KMS-11 (cell line): ENCODE measurements at regions not wholly inside any gene's neighbourhood (a gene's known extent, or its start where the extent isn't known, plus 50 kb on each side); places are given as distances from the start of the nearest gene placed in this dataset.
"Not testable (repeated sequence)": the region's sequence is repeated elsewhere in the genome, so short reads cannot be mapped to it uniquely, and the experiment has no call there.

Experiments used
- H2AFZ ChIP-seq: fragments of 200-600 bp; sonication (generic); 2 replicates; pipeline ENCODE4 v1.6.1; 2016; ENCODE audit warnings: antibody characterized with exemption, mixed run types, low read depth
- H3K27ac ChIP-seq: fragments of 200-600 bp; sonication (generic); 2 replicates; pipeline ENCODE4 v1.6.1; 2016; ENCODE audit warnings: mild to moderate bottlenecking, mixed run types
- H3K27me3 ChIP-seq: fragments of 200-600 bp; sonication (generic); 2 replicates; pipeline ENCODE4 v1.6.1; 2017; ENCODE audit warnings: mild to moderate bottlenecking, low read depth, mixed run types, moderate library complexity; ENCODE audit not compliant: insufficient read depth
- H3K36me3 ChIP-seq: fragments of 200-600 bp; sonication (generic); 2 replicates; pipeline ENCODE4 v1.6.1; 2017; ENCODE audit warnings: mild to moderate bottlenecking, mixed run types; ENCODE audit not compliant: insufficient read depth
- H3K4me1 ChIP-seq: fragments of 200-600 bp; sonication (generic); 2 replicates; pipeline ENCODE4 v1.6.1; 2016; ENCODE audit warnings: mild to moderate bottlenecking, low read depth, mixed run types; ENCODE audit not compliant: poor library complexity, severe bottlenecking
- H3K4me2 ChIP-seq: fragments of 200-600 bp; sonication (generic); 2 replicates; pipeline ENCODE4 v1.7.0; 2016; ENCODE audit warnings: mild to moderate bottlenecking, mixed run types
- H3K4me3 ChIP-seq: fragments of 200-600 bp; sonication (generic); IDR thresholded peaks from 2 replicates; pipeline ENCODE4 v1.6.1; 2017; ENCODE audit warnings: low read depth, low read length, mixed read lengths; ENCODE audit not compliant: insufficient read depth
- H3K79me2 ChIP-seq: fragments of 200-600 bp; sonication (generic); 2 replicates; pipeline ENCODE4 v1.6.1; 2016; ENCODE audit warnings: low read depth, mixed run types; ENCODE audit not compliant: insufficient read depth
- H3K9ac ChIP-seq: fragments of 200-600 bp; sonication (generic); 2 replicates; pipeline ENCODE4 v1.6.1; 2016; ENCODE audit warnings: mild to moderate bottlenecking, mixed run types
- H4K20me1 ChIP-seq: fragments of 200-600 bp; sonication (generic); 2 replicates; pipeline ENCODE4 v1.6.1; 2016; ENCODE audit warnings: mild to moderate bottlenecking, mixed run types; ENCODE audit not compliant: insufficient read depth
- TF ChIP-seq, protein P1 (sequence below): fragments of 200-600 bp; sonication (generic); conservative IDR thresholded peaks from 2 replicates; pipeline ENCODE4 v1.6.1; 2017; ENCODE audit warnings: low read depth, mild to moderate bottlenecking, antibody characterized with exemption, low read length, moderate library complexity, mixed read lengths

- H3K4me3 ChIP-seq: no peak overlapping the region
- no peaks in the 10 kb centered on the region for H3K79me2 ChIP-seq
- no peaks in the 10 kb centered on the region for H4K20me1 ChIP-seq
- H3K9ac ChIP-seq: no peak overlapping the region
- H3K36me3 ChIP-seq: no peaks in the 10 kb centered on the region
- TF ChIP-seq, protein P1, sequence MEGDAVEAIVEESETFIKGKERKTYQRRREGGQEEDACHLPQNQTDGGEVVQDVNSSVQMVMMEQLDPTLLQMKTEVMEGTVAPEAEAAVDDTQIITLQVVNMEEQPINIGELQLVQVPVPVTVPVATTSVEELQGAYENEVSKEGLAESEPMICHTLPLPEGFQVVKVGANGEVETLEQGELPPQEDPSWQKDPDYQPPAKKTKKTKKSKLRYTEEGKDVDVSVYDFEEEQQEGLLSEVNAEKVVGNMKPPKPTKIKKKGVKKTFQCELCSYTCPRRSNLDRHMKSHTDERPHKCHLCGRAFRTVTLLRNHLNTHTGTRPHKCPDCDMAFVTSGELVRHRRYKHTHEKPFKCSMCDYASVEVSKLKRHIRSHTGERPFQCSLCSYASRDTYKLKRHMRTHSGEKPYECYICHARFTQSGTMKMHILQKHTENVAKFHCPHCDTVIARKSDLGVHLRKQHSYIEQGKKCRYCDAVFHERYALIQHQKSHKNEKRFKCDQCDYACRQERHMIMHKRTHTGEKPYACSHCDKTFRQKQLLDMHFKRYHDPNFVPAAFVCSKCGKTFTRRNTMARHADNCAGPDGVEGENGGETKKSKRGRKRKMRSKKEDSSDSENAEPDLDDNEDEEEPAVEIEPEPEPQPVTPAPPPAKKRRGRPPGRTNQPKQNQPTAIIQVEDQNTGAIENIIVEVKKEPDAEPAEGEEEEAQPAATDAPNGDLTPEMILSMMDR: no peak
- H3K27me3 ChIP-seq: no peaks in the 10 kb centered on the region
- no peak overlapping the region for H2AFZ ChIP-seq
- H3K27ac ChIP-seq: no peak overlapping the region
- H3K4me2 ChIP-seq: no peak overlapping the region
- H3K4me1 ChIP-seq: no peaks in the 10 kb centered on the region
These were observed 406.2 kb upstream of the FTMT start for GRCh38 chr5:121445511-121445910.

DNA sequence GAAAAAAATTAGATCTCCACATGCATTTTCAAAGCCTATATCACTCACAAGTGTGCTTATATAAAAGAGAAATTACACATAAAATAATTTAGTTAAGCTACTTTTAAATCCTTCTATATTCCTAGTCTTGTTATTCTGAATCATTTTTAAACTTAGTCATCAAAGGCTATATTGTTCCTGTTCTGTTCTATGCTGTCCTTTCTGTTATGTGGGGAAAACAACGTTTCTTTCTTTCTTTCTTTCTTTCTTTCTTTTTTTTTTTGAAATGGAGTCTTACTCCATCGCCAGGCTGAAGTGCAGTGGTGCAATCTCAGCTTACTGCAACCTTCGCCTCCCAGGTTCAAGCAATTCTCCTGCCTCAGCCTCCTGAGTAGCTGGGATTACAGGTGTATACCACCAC lies 389.2 kb upstream of the FTMT start:
- Histone ChIP-seq H2AFZ (no peak overlapping the region), H3K36me3 (no peaks in the 10 kb centered on the region)

DNA sequence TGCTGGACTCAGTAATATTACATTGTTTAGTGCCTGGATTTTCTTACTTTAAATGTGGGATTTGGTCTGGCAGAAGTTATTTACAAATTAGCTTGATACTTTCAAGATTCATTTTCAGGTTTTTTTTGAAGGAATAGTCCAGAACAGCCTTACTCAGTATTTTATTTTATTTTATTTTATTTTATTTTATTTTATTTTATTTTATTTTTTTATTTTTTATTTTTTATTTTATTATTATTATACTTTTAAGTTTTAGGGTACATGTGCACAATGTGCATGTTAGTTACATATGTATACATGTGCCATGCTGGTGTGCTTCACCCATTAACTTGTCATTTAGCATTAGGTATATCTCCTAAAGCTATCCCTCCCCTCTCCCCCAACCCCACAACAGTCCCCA lies 380.5 kb upstream of the FTMT start:
- not testable (repeated sequence) for H3K27me3 ChIP-seq, H3K4me3 ChIP-seq, H3K36me3 ChIP-seq, H3K9ac ChIP-seq, H3K79me2 ChIP-seq, H3K4me1 ChIP-seq, H3K27ac ChIP-seq, H4K20me1 ChIP-seq, H3K4me2 ChIP-seq, H2AFZ ChIP-seq

More for the DNA sequence above, 389.2 kb upstream of the FTMT start:
- H4K20me1 ChIP-seq: no peaks in the 10 kb centered on the region
- H3K27me3 ChIP-seq: no peaks in the 10 kb centered on the region
- no peak overlapping the region for H3K9ac ChIP-seq
- no peaks in the 10 kb centered on the region for H3K79me2 ChIP-seq
- H3K4me2 ChIP-seq: no peak overlapping the region
- H3K27ac ChIP-seq: no peak overlapping the region
- H3K4me3 ChIP-seq: no peak overlapping the region
- H3K4me1 ChIP-seq: no peaks in the 10 kb centered on the region
- TF ChIP-seq, protein P1: no peak

- TF ChIP-seq, protein P1: no peak
- Histone ChIP-seq H4K20me1 (no peaks in the 10 kb centered on the region), H3K27me3 (no peaks in the 10 kb centered on the region), H3K4me3 (no peak overlapping the region), H3K4me2 (no peak overlapping the region), H3K4me1 (no peaks in the 10 kb centered on the region), H3K79me2 (no peaks in the 10 kb centered on the region), H3K9ac (no peak overlapping the region), H3K27ac (no peak overlapping the region), H3K36me3 (no peaks in the 10 kb centered on the region), H2AFZ (no peak overlapping the region)
These were observed 373.0 kb upstream of the FTMT start for GRCh38 chr5:121478636-121479035.

GRCh38 chr5:121479337-121479736 lies 372.3 kb upstream of the FTMT start:
- Histone ChIP-seq H2AFZ (no peak overlapping the region), H3K79me2 (no peaks in the 10 kb centered on the region), H3K4me1 (no peaks in the 10 kb centered on the region), H3K4me2 (no peak overlapping the region), H3K36me3 (no peaks in the 10 kb centered on the region), H3K27me3 (no peaks in the 10 kb centered on the region), H4K20me1 (no peaks in the 10 kb centered on the region), H3K4me3 (no peak overlapping the region), H3K27ac (no peak overlapping the region), H3K9ac (no peak overlapping the region)
- TF ChIP-seq, protein P1: no peak
